ENCODE measurements at regions not wholly inside any gene's neighbourhood (a gene's known extent, or its start where the extent isn't known, plus 50 kb on each side); places are given as distances from the start of the nearest gene placed in this dataset.

DNA sequence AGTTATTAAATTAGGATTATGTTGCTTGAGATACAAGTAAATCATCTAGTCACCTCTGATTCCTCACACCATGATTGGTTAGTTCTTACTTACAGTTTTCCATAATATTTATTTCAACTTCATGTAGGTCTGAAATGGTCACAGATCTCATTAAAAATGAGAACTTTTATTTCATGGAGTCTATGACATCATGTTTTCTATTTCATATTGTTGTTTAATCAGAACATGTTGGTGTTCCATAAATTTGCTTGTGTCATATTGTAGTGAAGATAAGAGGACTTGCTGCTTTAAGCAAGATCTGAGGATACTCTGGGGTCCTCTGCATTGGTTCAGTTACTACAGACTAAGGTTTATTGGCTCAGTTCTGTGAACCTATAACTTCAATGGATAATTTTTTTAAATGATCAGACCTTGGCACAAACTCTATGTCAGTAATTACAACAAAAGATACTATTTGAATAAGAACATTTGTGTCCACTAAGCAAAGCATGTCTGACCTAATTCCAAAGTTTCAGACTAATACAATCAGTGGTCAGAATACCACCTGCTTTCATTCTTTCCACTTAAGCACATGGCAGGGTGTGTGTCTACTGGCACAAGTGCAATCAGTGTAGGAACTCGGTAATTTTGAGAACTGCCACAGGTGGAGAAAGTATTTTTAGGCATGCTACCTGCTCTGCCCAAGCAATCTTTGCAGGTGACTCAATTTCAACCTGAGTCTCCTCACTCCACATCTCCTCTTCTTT lies 68.5 kb downstream of the CCDC71L start:
- DNase-seq (no peak), ATAC-seq (replicated peaks in 1 of 4) (no peak)
- no peak overlapping the region for H3K4me3 ChIP-seq (ENCODE audit: control insufficient read depth in 1 of 2, extremely low read depth in 1 of 2, low read length in 1 of 2)
- no peaks in the 10 kb centered on the region for H3K27me3 ChIP-seq (replicated peaks in 1 of 2; ENCODE audit: control insufficient read depth in 2 of 2, extremely low read depth in 1 of 2, insufficient read depth in 2 of 2, low read length in 1 of 2)
- H3K9me3 ChIP-seq, result no peaks in the 10 kb centered on the region
- H3K4me1 Mint-ChIP-seq, result no peaks in the 10 kb centered on the region
- H3K4me1 ChIP-seq (ENCODE audit: control insufficient read depth in 1 of 2, extremely low read depth in 1 of 2, insufficient read depth in 2 of 2, low read length in 2 of 2), result no peaks in the 10 kb centered on the region
- CTCF ChIA-PET, result no interaction called here
- no CpG with 5 or more reads among the region's 1 CpG for WGBS (ENCODE audit: insufficient coverage)
- H3K9me3 Mint-ChIP-seq, result no peaks in the 10 kb centered on the region
- H3K36me3 Mint-ChIP-seq, result peaks cover 4% of the 10 kb centered on the region
- H3K27me3 Mint-ChIP-seq, result peaks cover 2 to 14% of the 10 kb centered on the region in 2 donors
- no peak overlapping the region for H3K27ac Mint-ChIP-seq
- H3K4me3 Mint-ChIP-seq, result no peak overlapping the region
- no peaks in the 10 kb centered on the region for H3K36me3 ChIP-seq (ENCODE audit: control insufficient read depth in 2 of 2, extremely low read depth in 1 of 2, insufficient read depth in 1 of 2, low read length in 1 of 2)
- POLR2A ChIA-PET, result no interaction called here
- H3K27ac ChIP-seq (ENCODE audit: low read length), result no peak overlapping the region

DNA sequence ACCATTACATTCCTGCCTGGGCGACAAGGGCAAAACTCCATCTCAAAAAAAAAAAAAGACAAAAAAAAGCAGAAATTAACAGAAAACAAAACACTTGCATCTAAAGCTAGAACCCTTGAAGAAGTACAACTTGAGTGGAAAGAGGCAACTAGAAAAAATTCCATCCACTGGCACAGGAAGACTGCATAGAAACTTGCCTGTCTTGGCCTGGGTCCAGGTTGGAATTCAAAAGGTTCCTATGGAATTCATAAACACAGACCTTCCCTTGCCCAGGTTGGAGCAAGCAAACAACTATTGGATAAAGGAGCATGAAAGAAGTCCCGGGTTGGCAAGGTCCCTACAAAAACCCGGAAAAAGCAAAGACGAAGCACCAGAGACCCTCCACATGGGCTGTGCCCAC lies 69.8 kb downstream of the CCDC71L start:
- no peaks in the 10 kb centered on the region for H3K4me1 ChIP-seq (ENCODE audit: control insufficient read depth in 1 of 2, extremely low read depth in 1 of 2, insufficient read depth in 2 of 2, low read length in 2 of 2)
- H3K9me3 ChIP-seq, result no peaks in the 10 kb centered on the region
- Mint-ChIP-seq H3K4me1 (no peaks in the 10 kb centered on the region), H3K27ac (no peak overlapping the region), H3K4me3 (no peak overlapping the region), H3K36me3 (peaks cover 4% of the 10 kb centered on the region), H3K9me3 (no peaks in the 10 kb centered on the region), H3K27me3 (peaks cover 10 to 22% of the 10 kb centered on the region in 2 donors)
- H3K36me3 ChIP-seq (ENCODE audit: control insufficient read depth in 2 of 2, extremely low read depth in 1 of 2, insufficient read depth in 1 of 2, low read length in 1 of 2), result no peaks in the 10 kb centered on the region
- ChIA-PET CTCF (no interaction called here), POLR2A (interaction anchor here in 1 of 2 donors (0.7 kb wide), 1 partner anchor 15 kb away, joined by 3 read pairs; no protein-coding TSS in a partner anchor)
- ATAC-seq (replicated peaks in 1 of 4) (no peak), DNase-seq (no peak)
- 84% methylated on average over 3 of the region's 4 CpGs for WGBS (ENCODE audit: insufficient coverage)
- H3K4me3 ChIP-seq (ENCODE audit: control insufficient read depth in 1 of 2, extremely low read depth in 1 of 2, low read length in 1 of 2), result no peak overlapping the region
- no peaks in the 10 kb centered on the region for H3K27me3 ChIP-seq (replicated peaks in 1 of 2; ENCODE audit: control insufficient read depth in 2 of 2, extremely low read depth in 1 of 2, insufficient read depth in 2 of 2, low read length in 1 of 2)
- no peak overlapping the region for H3K27ac ChIP-seq (ENCODE audit: low read length)

DNA sequence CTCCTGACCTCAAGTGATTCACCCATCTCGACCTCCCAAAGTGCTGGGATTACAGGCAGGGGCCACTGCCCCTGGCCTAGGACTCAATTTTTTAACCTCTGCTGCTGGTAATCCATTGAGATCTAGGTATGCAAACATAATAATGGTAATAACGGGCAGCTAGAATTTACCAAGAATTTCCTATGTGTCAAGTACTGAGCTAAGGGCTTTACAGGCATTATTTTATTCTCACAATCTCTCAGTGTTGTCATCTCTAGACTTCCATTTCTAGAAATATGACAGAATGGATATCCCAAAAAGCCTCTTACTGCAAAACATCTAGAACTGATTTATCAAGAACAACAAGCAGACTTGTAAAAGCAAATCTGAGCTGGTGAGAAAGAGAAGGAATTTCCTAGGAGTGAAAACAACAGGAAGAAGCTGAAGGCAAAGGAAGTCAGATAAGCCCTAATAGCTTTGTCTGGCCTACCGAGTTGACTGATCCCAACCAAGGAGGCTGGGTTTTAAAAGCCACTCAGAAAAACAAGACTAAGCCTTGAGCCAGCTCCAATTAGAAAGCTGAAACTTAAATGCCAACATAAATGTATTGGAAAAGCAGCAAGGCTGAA lies 70.6 kb downstream of the CCDC71L start:
- ChIA-PET POLR2A (no interaction called here), CTCF (interaction anchor here in 1 of 2 donors (1.2 kb wide), 1 partner anchor 21 kb away, joined by 3 read pairs; no protein-coding TSS in a partner anchor)
- H3K4me3 ChIP-seq (ENCODE audit: control insufficient read depth in 1 of 2, extremely low read depth in 1 of 2, low read length in 1 of 2), result no peak overlapping the region
- no peak overlapping the region for H3K4me3 Mint-ChIP-seq
- H3K27ac ChIP-seq (ENCODE audit: low read length), result no peak overlapping the region
- no peaks in the 10 kb centered on the region for H3K9me3 Mint-ChIP-seq
- H3K27ac Mint-ChIP-seq, result no peak overlapping the region
- no peaks in the 10 kb centered on the region for H3K36me3 ChIP-seq (ENCODE audit: control insufficient read depth in 2 of 2, extremely low read depth in 1 of 2, insufficient read depth in 1 of 2, low read length in 1 of 2)
- no peaks in the 10 kb centered on the region for H3K4me1 Mint-ChIP-seq
- ATAC-seq (replicated peaks in 1 of 4) (no peak), DNase-seq (no peak)
- H3K27me3 ChIP-seq (replicated peaks in 1 of 2; ENCODE audit: control insufficient read depth in 2 of 2, extremely low read depth in 1 of 2, insufficient read depth in 2 of 2, low read length in 1 of 2), result no peaks in the 10 kb centered on the region
- no peaks in the 10 kb centered on the region for H3K4me1 ChIP-seq (ENCODE audit: control insufficient read depth in 1 of 2, extremely low read depth in 1 of 2, insufficient read depth in 2 of 2, low read length in 2 of 2)
- H3K36me3 Mint-ChIP-seq, result peaks cover 4% of the 10 kb centered on the region
- H3K9me3 ChIP-seq, result no peaks in the 10 kb centered on the region
- peaks cover 10 to 22% of the 10 kb centered on the region in 2 donors for H3K27me3 Mint-ChIP-seq
- 80% methylated on average over 1 of the region's 3 CpGs for WGBS (ENCODE audit: insufficient coverage)

DNA sequence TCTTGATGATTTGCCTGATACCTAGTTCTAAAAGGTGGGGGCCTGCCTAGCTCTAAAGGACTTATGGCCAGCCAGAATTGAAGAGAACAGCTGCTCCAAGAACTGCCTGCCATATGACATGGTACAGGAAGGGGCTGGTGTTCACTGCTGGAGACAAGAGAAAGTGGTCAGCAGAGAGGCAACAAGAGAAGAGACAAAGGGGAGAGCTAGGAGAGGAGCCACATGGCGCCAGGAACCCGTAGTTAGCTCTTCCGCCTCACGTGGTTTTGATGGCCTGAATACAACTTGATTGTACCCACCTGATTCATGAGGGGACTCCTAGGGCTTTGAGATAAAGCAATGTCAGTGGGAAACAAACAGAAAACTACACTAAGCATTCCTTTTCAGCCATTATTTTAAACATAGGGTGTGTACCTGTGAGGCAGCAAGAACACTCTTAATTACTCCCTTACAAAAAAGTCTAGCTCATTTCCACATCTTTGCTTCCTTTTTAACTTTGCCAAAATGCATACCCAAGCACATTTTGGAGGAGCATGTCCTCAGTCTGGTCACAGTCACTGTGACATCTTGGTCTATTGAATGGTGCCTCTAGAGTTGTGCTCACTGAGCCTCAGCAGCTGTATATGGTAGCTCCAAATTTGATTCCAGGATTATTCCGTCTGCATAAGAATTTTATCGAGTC lies 71.6 kb downstream of the CCDC71L start:
- DNase-seq (no peak), ATAC-seq (replicated peaks in 1 of 4) (no peak)
- 67% methylated on average over 6 of the region's 6 CpGs for WGBS (ENCODE audit: insufficient coverage)
- Mint-ChIP-seq H3K4me3 (no peak overlapping the region), H3K36me3 (peaks cover 4% of the 10 kb centered on the region), H3K4me1 (no peaks in the 10 kb centered on the region), H3K27ac (no peak overlapping the region), H3K9me3 (no peaks in the 10 kb centered on the region), H3K27me3 (peaks cover 10 to 22% of the 10 kb centered on the region in 2 donors)
- no peaks in the 10 kb centered on the region for H3K4me1 ChIP-seq (ENCODE audit: control insufficient read depth in 1 of 2, extremely low read depth in 1 of 2, insufficient read depth in 2 of 2, low read length in 2 of 2)
- ChIA-PET CTCF (interaction anchor here in 1 of 2 donors (0.7 kb wide), 1 partner anchor 237 kb away, joined by 3 read pairs; no protein-coding TSS in a partner anchor), POLR2A (no interaction called here)
- H3K9me3 ChIP-seq, result no peaks in the 10 kb centered on the region
- H3K27me3 ChIP-seq (replicated peaks in 1 of 2; ENCODE audit: control insufficient read depth in 2 of 2, extremely low read depth in 1 of 2, insufficient read depth in 2 of 2, low read length in 1 of 2), result no peaks in the 10 kb centered on the region
- no peak overlapping the region for H3K4me3 ChIP-seq (ENCODE audit: control insufficient read depth in 1 of 2, extremely low read depth in 1 of 2, low read length in 1 of 2)
- no peaks in the 10 kb centered on the region for H3K36me3 ChIP-seq (ENCODE audit: control insufficient read depth in 2 of 2, extremely low read depth in 1 of 2, insufficient read depth in 1 of 2, low read length in 1 of 2)
- no peak overlapping the region for H3K27ac ChIP-seq (ENCODE audit: low read length)

DNA sequence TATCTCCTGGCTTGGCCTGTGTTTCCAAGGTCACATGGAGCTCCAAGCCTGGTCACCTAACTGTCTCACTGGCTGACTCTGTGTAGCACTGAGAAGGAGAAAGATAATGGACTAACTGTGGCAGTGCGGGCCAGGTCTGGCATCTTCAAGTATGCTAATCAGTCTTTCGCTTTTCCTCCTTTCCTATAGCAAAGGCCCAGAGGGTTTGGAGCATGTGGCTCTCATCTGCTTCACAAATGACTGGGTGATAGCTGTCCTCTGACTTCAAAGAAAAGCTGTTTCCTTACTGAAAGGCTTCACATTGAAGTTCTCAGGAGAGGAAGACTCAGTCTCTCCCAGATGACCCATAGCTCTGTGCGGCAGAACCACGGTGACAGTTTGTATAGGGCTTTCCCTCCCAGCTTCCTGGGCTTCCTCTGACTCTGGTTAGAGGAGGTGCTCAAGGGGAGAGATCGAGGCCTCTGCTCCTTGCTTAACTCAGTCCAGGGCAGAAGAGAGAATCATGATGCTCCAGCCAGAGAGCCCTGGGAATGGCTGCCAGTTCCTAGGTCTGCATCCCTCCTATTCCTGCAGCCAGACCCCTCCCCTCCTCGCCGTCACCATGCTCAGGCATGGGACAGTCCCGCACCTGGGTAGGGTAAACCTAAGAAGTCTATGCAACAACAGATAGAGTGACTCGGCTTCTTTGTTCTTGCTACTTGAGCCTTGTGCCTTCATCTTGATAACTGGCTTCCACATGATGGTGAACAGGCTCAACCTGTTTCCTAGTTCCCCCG lies 72.3 kb downstream of the CCDC71L start:
- ChIA-PET CTCF (interaction anchor here in 1 of 2 donors (0.7 kb wide), 1 partner anchor 238 kb away, joined by 3 read pairs; no protein-coding TSS in a partner anchor), POLR2A (no interaction called here)
- H3K27ac ChIP-seq (ENCODE audit: low read length), result no peak overlapping the region
- H3K27me3 Mint-ChIP-seq, result peaks cover 10 to 22% of the 10 kb centered on the region in 2 donors
- H3K27ac Mint-ChIP-seq, result no peak overlapping the region
- no peak overlapping the region for H3K4me3 ChIP-seq (ENCODE audit: control insufficient read depth in 1 of 2, extremely low read depth in 1 of 2, low read length in 1 of 2)
- H3K4me3 Mint-ChIP-seq, result no peak overlapping the region
- no peaks in the 10 kb centered on the region for H3K9me3 ChIP-seq
- H3K4me1 ChIP-seq (ENCODE audit: control insufficient read depth in 1 of 2, extremely low read depth in 1 of 2, insufficient read depth in 2 of 2, low read length in 2 of 2), result no peaks in the 10 kb centered on the region
- H3K36me3 ChIP-seq (ENCODE audit: control insufficient read depth in 2 of 2, extremely low read depth in 1 of 2, insufficient read depth in 1 of 2, low read length in 1 of 2), result no peaks in the 10 kb centered on the region
- H3K4me1 Mint-ChIP-seq, result no peaks in the 10 kb centered on the region
- 83% methylated on average over 6 of the region's 10 CpGs for WGBS (ENCODE audit: insufficient coverage)
- no peak for DNase-seq
- H3K27me3 ChIP-seq (replicated peaks in 1 of 2; ENCODE audit: control insufficient read depth in 2 of 2, extremely low read depth in 1 of 2, insufficient read depth in 2 of 2, low read length in 1 of 2), result no peaks in the 10 kb centered on the region
- no peak for ATAC-seq (replicated peaks in 1 of 4)
- H3K36me3 Mint-ChIP-seq, result peaks cover 4% of the 10 kb centered on the region
- H3K9me3 Mint-ChIP-seq, result no peaks in the 10 kb centered on the region

All from T-cell (primary cell).